ENCODE measurements at regions not wholly inside any gene's neighbourhood (a gene's known extent, or its start where the extent isn't known, plus 50 kb on each side); places are given as distances from the start of the nearest gene placed in this dataset.

DNA sequence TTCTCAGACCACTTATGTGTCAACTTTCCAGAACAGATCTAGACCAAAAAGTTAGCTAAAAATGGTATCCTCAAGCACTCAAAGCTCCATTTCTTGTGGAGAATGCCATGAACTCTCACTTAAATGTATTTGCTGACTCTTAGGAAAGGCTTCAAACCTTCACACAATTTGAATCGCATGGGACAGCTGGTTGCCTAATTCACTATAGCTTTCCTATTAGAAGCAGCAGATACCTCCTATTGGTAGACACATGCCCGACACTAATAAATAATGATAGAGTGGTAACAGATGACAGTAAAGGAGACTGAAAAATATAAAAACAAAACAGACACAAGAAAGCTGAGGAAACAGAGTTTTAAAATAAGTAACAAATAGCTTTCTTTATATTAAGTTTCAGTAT is 818.5 kb downstream of the XPNPEP1 start (continued):
- no peak for TF ChIP-seq CEBPB (IDR thresholded peaks at IDR 0.05; ENCODE audit: low read depth)

DNA sequence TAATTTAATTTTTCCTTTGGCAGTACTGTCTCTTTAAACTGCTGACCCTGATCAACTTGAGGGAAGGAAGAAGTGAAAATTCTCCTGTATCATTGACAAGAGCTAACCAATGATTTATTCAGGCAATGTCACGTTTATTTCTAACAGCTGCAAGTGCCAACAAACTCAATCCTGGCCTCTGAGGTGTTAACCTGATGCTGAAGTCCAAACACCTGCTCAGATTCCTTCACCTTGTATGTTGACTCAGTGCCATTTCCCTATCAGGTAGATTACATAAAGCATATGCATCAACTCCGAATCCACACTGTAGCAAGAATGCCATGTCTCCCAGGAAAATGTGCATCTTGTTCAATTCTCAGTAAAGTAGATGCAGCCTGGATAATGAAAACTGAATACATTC is 820.0 kb downstream of the XPNPEP1 start:
- intact Hi-C loops (cut with micrococcal nuclease) = no loop called here
- Histone ChIP-seq H3K27me3 (ENCODE audit: insufficient read depth, low read length) (no peaks in the 10 kb centered on the region), H3K36me3 (ENCODE audit: control insufficient read depth in 1 of 2, insufficient read depth in 2 of 2, low read length in 2 of 2) (no peaks in the 10 kb centered on the region), H3K9me2 (ENCODE audit: insufficient read depth) (no peaks in the 10 kb centered on the region), H3K79me2 (ENCODE audit: insufficient read depth, low read length) (no peaks in the 10 kb centered on the region), H3K9ac (ENCODE audit: low read length) (no peak overlapping the region), H3K4me1 (ENCODE audit: control insufficient read depth in 1 of 2, insufficient read depth in 2 of 2, low read length in 2 of 2) (no peaks in the 10 kb centered on the region), H3K4me2 (ENCODE audit: low read length) (no peak overlapping the region), H2AFZ (ENCODE audit: low read depth, low read length, poor library complexity, severe bottlenecking) (no peak overlapping the region), H3K4me3 (replicated peaks in 1 of 2; ENCODE audit: low read depth in 1 of 2, low read length in 2 of 2) (no peak overlapping the region), H3K9me3 (ENCODE audit: control insufficient read depth in 1 of 2, insufficient read depth in 1 of 2, low read depth in 1 of 2, low read length in 2 of 2) (peaks cover 30 to 51% of the 10 kb centered on the region in 2 experiments; a peak in 3 of 4 replicates), H3K27ac (ENCODE audit: low read depth, low read length) (no peak overlapping the region), H4K20me1 (ENCODE audit: insufficient read depth) (no peaks in the 10 kb centered on the region)
- no TSS peak for BruUV-seq (replicated peaks)
- RAD21 ChIA-PET (ENCODE audit: low non-redundant PET in 1 of 2, low total read pairs in 2 of 2, uncharacterized antibody in 2 of 2, unreplicated experiment in 2 of 2) = no interaction called here
- CTCF ChIA-PET = no interaction called here
- POLR2A ChIA-PET = no interaction called here
- no peak for TF ChIP-seq EZH2phosphoT487 (IDR thresholded peaks at IDR 0.05; ENCODE audit: borderline replicate concordance)
- TF ChIP-seq SIN3A (IDR thresholded peaks at IDR 0.05; ENCODE audit: low read depth) = no peak
- no peak for TF ChIP-seq JUND (IDR thresholded peaks at IDR 0.05)
- no peak for TF ChIP-seq MAX (IDR thresholded peaks at IDR 0.05)
- TF ChIP-seq SRF (IDR thresholded peaks at IDR 0.05; ENCODE audit: low read depth) = no peak
- ATAC-seq = no peak
- DNase-seq (ENCODE audit: low read depth, low spot score) = no peak

GRCh38 chr10:109089779-109090178 is 833.5 kb downstream of the XPNPEP1 start:
- no peaks in the 10 kb centered on the region for H3K36me3 ChIP-seq (ENCODE audit: control insufficient read depth in 1 of 2, insufficient read depth in 2 of 2, low read length in 2 of 2)
- peaks cover 25% of the 10 kb centered on the region in 2 experiments; a peak in 2 of 4 replicates for H3K9me3 ChIP-seq (ENCODE audit: control insufficient read depth in 1 of 2, insufficient read depth in 1 of 2, low read depth in 1 of 2, low read length in 2 of 2)
- H3K27me3 ChIP-seq (ENCODE audit: insufficient read depth, low read length) = no peaks in the 10 kb centered on the region
- no peaks in the 10 kb centered on the region for H4K20me1 ChIP-seq (ENCODE audit: insufficient read depth)
- H3K4me3 ChIP-seq (replicated peaks in 1 of 2; ENCODE audit: low read depth in 1 of 2, low read length in 2 of 2) = no peak overlapping the region
- no peaks in the 10 kb centered on the region; a peak in 1 of 4 replicates for H3K4me1 ChIP-seq (ENCODE audit: control insufficient read depth in 1 of 2, insufficient read depth in 2 of 2, low read length in 2 of 2)
- ATAC-seq = no peak
- ChIA-PET RAD21 (ENCODE audit: low non-redundant PET in 1 of 2, low total read pairs in 2 of 2, uncharacterized antibody in 2 of 2, unreplicated experiment in 2 of 2) (no interaction called here), CTCF (no interaction called here), POLR2A (no interaction called here)
- H3K9me2 ChIP-seq (ENCODE audit: insufficient read depth) = no peaks in the 10 kb centered on the region
- TF ChIP-seq EZH2 (IDR thresholded peaks at IDR 0.05) (no peak), MAX (IDR thresholded peaks at IDR 0.05) (no peak), RAD21 (IDR thresholded peaks at IDR 0.05; ENCODE audit: low read depth) (no peak), REST (IDR thresholded peaks at IDR 0.05; ENCODE audit: low read depth) (no peak), CBX3 (IDR thresholded peaks at IDR 0.05; ENCODE audit: low read depth) (no peak), POLR2A (IDR thresholded peaks at IDR 0.05; ENCODE audit: borderline replicate concordance, extremely low read depth, insufficient read depth, insufficient read length) (no peak), TCF7L2 (IDR thresholded peaks at IDR 0.05; ENCODE audit: borderline replicate concordance, extremely low read depth, insufficient read depth, insufficient read length) (no peak), FOSL1 (IDR thresholded peaks at IDR 0.05; ENCODE audit: low read depth) (no peak), ZFX (IDR thresholded peaks at IDR 0.05) (no peak), ELF1 (IDR thresholded peaks at IDR 0.05; ENCODE audit: borderline replicate concordance, low read depth) (no peak), CTCF (IDR thresholded peaks at IDR 0.05 in 2 of 3, conservative IDR thresholded peaks at IDR 0.05 in 1 of 3; ENCODE audit: borderline replicate concordance in 1 of 3, insufficient read depth in 1 of 3, low read depth in 2 of 3, low read length in 2 of 3) (no peak)
- intact Hi-C loops (cut with micrococcal nuclease) = no loop called here
- H3K27ac ChIP-seq (ENCODE audit: low read depth, low read length) = no peak overlapping the region
- H3K9ac ChIP-seq (ENCODE audit: low read length) = no peak overlapping the region
- no peaks in the 10 kb centered on the region for H3K79me2 ChIP-seq (ENCODE audit: insufficient read depth, low read length)
- no peak for DNase-seq (ENCODE audit: low read depth, low spot score)
- H2AFZ ChIP-seq (ENCODE audit: low read depth, low read length, poor library complexity, severe bottlenecking) = no peak overlapping the region
- no peak overlapping the region for H3K4me2 ChIP-seq (ENCODE audit: low read length)
- BruUV-seq (replicated peaks) = no TSS peak

Data from HCT116 (cell line).